ENCODE measurements at regions not wholly inside any gene's neighbourhood (a gene's known extent, or its start where the extent isn't known, plus 50 kb on each side); places are given as distances from the start of the nearest gene placed in this dataset.

DNA sequence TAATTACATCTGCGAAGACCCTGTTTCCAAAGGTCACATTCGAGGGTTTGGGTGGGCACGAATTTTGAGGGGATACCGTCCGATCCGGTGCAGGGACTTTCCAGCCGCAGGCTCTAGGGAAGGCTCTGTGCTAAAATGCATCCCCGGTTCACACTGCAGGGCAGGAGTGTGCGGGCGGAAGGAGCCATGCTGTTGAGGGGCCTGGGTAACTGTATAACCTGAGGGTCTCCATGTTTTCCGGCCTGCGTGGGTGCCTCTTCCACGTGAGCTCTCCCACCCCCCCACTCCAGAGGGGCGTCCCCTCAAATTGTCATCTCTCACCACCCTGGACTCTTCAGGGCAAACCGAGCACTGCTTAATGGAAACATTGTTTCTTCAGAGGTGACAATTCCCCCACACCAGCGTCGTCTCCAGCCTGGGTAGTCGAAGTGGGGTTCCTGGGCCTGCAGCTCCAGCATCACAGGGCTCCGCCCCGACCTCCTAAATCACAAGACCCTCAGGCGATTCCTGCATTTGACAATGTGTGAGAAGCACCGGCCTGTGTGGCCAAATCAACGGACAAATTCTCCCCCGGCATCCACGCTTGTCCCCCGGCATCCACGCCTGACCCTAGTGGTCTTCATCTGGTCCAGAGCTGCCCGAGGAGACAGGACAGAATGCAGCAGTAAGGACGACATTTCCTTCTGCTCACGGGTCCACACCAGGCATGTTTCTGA lies 51.2 kb downstream of the FOXL3 start:
- no peak for ATAC-seq
- intact Hi-C loops (cut with micrococcal nuclease), result no loop called here
- no peak for DNase-seq

DNA sequence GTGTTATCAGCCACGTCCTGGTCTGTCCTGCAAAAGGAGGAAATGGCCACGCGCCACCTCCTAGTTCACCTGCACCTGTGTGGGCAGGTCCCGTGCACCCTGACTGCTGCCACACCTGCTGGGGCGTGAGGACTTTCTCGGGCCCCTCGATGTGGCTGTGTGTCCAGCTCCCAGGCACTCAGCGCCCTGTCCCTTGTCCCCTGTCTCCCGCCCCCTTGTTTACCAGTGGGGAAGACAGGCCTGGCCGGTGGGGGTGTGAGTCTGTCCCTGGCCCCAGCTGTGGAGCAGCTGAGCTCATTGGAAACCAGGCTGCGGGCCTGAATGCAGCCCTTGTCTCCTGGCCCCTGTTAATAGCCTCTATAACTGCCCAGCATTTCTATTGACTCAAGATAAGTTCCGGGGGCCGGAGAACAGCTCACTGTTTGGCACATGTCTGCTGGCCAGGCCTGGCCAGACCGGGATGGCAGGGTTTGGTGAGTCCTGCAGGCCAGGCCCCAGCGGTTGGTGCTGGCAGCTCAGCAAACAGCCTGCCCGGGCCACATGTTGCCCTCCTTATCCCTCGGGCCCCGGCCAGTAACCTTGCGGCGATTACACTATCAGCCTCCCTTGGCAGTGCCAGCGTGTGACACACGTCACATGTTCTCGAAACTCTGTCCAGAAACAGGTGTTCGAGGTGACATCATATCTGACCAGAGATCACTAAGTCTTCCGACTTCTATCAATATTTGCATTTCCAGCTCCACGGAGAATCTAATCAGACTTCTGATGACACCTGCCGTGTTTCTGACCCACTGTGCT lies 52.1 kb downstream of the FOXL3 start:
- DNase-seq, result peak; percentile 76

DNA sequence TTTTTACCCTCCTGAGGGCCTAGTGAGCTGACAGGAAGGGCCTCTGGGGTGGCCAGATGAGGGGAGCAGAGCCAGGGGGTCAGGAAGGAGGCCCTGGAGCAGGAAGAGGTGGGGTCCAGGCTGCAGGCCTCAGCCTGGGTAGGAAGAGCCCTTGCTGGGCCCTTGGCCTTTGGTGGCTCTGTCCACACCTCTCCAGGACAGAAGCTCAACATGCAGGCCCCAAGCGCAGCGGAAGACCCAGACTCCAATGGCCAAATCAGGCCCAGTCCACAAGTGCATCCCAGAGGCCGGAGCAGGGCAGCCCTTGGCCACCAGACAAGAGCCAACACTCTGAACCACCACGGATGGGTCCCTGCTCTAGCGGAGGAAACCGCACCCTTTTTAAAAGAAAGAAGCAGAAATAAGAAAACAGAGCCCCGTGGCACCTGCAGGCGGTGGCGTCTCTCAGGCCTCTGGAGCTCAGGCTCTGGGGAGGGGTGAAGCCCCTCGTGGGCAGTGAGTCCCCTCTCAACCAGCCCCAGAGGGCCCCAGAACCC lies 52.8 kb downstream of the FOXL3 start:
- ATAC-seq (peak; percentile 23), DNase-seq (no peak)
- intact Hi-C loops (cut with micrococcal nuclease), result no loop called here

More for the DNA sequence above, 52.1 kb downstream of the FOXL3 start:
- peak; percentile 90 for ATAC-seq
- intact Hi-C loops (cut with micrococcal nuclease), result no loop called here

DNA sequence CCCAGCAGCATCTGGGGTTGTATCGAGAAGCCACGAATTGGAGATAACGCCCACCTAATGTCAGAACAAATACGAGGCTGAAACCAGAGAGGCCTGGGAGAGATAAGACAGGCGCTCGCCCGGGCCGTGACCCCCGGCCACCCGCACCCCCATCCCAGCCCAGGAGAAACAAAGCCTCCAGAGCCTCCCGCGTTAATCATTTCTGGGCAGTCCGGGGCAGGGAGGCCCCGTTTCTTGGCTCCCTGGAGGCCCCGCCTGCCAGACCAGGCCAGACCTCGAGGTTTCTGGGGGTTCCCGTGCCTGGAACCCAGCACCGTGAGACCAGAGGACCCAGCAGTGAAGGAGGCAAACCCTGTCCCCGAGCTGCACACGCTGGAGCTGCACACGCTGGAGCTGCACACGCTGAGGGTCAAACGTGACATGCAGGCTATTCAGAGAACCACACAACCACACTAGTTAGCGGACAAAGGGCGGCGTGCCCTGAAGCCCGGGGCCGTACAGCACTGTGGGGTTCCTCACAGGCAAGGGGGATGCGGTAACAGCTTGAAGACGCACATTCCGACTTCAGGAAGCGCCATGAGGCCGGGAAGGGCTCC lies 53.4 kb downstream of the FOXL3 start:
- no peak for ATAC-seq
- intact Hi-C loops (cut with micrococcal nuclease), result no loop called here
- no peak for DNase-seq

DNA sequence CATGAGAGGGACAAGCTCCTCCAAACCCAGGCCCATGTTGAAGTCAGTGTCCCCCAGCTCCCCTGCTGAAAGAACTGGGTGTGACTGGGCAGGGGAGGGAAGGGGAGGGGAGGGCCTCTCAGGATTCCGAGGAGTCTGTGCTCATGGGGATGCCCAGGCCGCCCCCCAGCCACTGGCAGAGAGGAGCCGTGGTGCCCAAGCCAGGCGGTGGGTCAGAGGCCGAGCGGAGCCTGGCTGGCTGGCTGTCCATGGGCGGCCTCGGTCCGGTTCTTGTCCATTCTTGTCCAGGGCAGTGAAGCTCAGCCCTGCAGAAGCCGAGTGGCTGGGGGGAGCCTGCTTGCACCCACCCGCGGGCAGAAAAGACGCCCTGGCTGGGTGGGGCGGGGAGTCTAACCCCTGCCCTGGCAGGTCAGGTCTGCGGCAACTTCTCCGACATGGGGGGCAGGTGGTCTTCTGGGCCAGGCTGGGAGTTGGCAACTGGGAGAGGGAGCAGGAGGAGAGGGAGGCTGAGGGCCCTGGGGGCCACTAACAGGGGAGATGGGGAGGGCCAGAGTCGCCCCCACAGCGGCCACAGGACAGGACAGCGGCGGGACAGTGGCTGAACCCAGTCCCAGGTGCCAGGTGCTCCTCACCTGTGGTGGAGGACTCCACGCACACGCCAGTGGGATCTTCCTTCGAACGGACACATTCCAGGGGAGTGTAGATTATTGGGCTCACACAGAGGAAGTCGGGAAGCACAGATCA lies 54.1 kb downstream of the FOXL3 start:
- intact Hi-C loops (cut with micrococcal nuclease), result no loop called here
- ATAC-seq (no peak), DNase-seq (no peak)

DNA sequence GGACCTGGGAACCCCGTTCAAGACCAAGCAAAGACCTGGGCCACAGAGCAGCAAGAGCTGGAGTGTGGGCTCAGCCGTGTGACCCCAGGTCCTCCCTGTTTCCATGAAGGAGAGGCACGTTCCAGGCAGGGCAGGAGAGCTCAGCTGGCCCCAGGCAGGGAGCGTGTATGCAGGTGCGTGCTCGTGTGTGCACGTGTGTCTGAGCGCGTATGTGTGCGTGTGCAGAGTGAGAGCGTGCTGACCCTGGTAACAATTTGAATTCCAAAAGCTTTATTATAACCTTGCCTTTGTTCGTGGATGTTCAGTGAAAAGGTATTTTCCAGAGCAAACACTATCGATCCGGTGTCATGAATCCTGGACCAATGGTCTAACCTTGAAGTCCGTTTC lies 54.6 kb downstream of the FOXL3 start:
- no peak for ATAC-seq
- no peak for DNase-seq
- intact Hi-C loops (cut with micrococcal nuclease), result no loop called here

DNA sequence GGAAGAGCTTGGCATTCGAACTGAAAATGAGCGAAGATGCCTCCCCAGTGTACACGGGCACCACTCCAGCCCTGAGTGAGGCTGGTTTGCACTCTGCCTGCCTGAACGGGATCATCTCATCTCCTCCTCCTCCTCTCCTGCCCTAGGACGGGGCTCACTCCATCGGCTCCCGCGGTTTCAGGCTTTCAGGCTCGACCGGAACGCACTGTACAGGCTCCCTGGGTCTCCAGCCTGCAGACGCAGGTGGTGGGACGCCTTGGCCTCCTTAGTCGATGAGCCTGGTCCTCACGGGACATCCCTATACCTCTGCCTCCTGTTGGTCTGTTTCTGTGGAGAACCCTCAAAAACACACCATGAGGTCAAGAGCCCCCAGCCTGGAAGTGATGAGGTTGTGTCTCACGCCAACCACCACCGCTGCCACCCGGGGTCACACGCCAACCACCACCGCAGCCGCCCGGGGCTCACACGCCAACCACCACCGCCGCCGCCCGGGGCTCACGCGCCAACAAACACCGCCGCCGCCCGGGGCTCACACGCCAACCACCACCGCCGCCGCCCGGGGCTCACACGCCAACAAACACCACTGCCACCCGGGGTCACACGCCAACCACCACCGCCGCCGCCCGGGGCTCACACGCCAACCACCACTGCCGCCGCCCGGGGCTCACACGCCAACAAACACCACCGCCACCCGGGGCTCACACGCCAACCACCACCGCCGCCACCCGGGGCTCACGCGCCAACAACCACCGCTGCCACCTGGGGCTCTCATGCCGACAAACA lies 56.3 kb downstream of the FOXL3 start:
- DNase-seq, result no peak
- intact Hi-C loops (cut with micrococcal nuclease), result no loop called here
- no peak for ATAC-seq

DNA sequence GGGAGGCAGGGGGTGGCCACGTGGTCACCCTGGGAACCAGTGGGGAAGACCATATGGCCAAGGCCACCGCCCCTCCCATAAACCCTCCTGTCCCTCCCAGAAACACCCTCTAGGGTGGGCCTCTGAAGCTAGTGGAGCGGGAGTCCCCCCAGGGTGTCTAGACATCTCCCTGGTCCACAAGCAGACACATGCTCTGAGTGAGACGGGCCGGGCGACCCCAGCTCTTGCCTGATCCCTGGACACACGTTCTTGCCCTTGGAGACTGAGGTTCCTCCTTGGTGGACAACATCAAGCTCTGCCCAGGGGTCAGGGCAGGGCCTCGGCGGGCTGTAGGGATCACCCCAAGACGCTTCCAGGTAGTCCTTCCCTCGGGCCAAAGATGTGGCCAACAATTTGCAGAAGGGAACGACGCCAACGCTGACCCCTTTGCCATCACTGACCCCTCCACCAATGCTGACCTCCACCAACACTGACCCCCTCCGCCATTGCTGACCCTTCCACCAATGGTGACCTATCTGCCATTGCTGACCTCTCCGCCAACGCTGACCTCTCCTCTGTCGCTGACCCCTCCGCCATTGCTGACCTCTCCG lies 57.1 kb downstream of the FOXL3 start:
- DNase-seq (no peak), ATAC-seq (no peak)
- intact Hi-C loops (cut with micrococcal nuclease), result no loop called here

DNA sequence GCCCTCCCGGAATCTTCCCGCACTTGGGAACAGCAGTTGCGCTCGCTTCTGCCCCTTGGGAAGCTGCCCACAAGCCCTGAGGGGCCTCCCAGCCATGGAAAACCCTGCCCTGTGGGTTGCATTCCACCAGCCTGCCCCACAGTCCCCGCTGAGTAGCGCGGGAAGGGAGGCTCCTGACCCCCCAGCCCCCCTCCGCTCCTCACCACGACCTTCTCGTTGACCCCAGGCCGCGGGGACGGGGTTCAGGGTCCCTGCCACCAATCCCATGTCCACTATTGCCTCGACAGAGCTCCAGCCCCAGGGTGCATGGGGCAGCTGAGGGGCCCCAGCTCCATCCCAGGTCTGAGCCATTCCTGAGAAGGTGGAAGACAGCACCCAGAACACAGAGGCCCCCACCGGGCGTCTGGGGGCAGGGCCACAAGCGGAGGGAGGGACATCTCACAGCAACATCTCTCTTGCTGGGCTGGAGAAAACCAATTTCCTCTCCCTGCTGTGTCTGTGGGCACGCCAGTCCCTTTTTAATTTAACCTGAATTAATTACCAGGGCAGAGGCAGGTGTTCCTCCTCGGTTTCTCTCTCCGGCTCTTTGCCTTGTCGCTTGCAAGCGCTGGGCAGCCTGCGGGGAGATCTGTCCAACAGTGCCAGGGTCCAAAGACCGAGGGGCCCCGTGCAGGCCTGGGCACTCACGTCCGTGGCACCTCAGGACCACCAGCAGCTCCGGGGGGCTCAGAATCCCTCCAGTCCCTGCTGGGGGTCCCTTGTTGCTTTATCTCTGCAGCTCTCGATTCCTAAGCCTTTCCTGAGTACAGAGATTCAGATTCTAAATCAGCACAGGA lies 57.9 kb downstream of the FOXL3 start:
- intact Hi-C loops (cut with micrococcal nuclease), result no loop called here
- ATAC-seq (no peak), DNase-seq (no peak)

DNA sequence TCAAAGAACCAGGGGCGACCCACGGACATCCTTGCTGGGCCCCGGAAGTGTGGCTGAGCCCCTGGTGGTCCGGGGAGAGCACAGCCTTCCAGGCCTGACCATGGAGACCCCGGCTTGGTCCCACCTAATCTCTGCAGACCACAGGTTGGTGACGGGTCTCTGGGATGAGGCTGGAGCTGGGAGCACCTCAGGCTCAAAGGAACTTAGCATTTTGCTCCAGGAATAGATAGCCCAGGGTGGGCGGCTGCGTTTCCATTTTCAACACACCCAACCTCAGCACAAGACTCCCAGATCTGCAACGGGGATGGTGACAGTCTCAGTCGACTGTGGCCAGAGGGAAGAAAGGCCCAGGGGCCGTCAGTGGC lies 58.5 kb downstream of the FOXL3 start:
- DNase-seq, result no peak
- ATAC-seq, result no peak
- intact Hi-C loops (cut with micrococcal nuclease), result no loop called here

DNA sequence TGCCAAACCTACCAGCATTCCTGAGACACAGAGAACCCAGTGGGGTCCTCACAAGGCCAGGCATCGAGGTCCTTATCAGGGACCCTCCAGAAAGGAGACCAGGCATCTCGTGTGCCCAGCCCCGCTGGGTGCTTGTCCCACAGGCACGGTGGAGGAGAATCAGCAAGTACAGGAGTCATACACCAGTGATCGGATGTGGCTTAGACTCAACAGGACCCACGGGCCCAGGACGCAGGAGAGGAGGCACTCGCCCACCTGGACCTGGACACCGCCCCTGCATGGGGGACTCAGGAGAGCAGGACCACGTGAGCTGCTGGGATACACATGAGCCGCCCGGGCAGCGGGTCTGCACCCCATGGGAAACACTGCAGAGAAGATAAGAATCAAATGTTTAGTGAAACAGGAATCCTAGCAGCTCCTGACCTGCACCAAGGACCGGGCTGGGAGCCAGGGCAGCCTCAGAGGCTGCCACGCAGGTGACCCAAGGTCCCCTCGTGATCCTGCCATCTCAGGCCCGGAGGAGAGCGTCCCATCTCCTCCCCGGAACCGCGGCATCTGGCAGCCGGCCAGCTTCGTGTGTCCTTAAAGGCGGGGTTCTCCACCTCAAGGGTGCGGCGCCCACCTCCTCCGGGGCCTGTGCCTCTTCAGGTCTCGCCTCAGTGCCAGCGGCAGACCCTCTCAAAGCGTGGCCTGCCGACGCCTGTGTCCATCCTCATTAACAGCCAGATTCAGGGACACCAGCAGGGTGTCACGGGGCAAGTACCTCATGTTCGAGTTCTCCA lies 59.2 kb downstream of the FOXL3 start:
- DNase-seq (no peak), ATAC-seq (no peak)
- intact Hi-C loops (cut with micrococcal nuclease), result no loop called here

DNA sequence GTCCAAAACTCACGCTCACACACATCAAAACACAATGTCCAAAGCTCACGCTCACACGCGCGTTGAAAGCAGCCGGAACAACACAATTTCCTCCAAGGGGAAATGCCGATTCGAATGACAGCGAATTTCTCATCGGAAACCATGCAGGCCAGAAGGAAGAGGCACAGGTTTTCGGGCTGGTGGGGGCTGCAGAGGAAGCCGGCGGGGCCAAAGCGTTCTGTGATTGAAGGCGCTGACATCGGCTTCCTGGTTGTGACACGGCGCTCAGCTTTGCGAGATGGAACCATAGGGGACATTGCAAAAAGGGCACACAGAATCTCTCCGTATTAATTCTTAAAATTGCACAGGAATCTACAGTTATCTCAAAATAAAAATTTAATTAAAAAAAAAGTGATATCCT lies 61.3 kb downstream of the FOXL3 start:
- no peak for ATAC-seq
- no peak for DNase-seq
- intact Hi-C loops (cut with micrococcal nuclease), result no loop called here

DNA sequence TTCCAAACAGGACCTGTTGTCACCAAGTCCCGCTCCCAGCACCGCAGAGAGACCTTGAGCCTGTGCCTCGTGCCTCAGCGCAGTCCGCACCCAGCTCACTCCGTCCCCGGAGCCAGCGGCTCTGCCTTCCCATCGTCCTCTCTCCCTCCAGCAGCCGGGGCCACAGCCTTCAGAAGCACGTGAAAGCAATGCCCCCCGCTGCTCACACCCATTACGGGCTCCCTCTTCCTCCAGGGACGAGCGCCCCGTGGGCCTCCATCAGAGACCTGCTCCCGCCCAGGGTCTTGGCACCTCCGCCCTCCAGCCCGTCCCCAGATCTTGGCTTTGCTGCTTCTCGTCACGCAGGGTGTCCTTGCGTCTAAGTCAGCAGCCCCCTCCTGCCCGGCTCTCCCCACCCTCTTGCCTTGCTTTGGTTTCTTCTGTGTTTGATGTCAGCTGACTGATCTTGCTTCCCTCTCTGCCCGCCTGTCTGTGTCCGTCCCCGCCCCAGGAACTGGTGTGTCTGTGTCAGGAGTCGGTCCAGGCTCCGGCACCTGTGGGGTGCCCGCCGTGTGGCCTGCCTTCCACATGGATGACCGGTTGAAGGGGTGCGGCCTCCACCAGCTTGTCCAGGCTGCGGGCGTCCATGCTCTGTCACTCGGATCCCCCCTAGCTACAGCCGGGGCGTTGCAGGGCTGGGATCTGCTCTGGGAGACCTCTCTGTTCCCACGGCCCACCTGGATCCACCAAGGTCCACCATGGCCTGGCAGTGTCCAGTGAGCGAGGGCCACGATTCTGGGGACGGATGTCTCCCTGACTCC lies 61.9 kb downstream of the FOXL3 start:
- ATAC-seq (no peak), DNase-seq (no peak)
- intact Hi-C loops (cut with micrococcal nuclease), result no loop called here

DNA sequence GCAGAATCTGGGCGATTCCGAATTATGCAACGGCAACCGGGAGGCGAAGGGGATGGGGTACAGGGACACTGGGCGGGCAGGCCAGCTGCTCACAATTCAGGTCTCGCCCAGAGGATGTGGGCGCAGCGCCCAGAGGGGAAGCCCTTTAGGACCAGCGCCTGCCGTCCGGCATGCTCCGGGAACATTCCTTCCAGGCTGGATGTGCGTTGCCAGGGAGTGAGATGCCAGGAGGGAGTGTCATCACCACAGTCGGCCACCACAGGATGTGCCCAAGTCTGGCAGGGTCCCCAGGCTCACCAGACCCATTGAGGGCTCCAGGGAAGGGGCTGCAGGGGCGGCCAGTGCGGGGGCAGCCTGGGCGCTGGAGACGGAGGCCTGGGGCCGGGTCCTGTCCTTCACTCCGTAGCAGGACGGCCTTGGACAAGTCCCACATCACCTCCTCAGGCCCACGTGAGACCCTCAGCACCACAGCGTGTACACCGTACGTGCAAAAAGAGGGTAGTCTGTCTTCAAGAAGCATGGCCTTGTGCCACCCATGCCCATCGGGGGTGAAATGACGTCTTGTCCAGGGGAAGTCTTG lies 63.9 kb downstream of the FOXL3 start:
- ATAC-seq, result peak; percentile 51
- intact Hi-C loops (cut with micrococcal nuclease), result no loop called here
- peak; percentile 48 for DNase-seq

DNA sequence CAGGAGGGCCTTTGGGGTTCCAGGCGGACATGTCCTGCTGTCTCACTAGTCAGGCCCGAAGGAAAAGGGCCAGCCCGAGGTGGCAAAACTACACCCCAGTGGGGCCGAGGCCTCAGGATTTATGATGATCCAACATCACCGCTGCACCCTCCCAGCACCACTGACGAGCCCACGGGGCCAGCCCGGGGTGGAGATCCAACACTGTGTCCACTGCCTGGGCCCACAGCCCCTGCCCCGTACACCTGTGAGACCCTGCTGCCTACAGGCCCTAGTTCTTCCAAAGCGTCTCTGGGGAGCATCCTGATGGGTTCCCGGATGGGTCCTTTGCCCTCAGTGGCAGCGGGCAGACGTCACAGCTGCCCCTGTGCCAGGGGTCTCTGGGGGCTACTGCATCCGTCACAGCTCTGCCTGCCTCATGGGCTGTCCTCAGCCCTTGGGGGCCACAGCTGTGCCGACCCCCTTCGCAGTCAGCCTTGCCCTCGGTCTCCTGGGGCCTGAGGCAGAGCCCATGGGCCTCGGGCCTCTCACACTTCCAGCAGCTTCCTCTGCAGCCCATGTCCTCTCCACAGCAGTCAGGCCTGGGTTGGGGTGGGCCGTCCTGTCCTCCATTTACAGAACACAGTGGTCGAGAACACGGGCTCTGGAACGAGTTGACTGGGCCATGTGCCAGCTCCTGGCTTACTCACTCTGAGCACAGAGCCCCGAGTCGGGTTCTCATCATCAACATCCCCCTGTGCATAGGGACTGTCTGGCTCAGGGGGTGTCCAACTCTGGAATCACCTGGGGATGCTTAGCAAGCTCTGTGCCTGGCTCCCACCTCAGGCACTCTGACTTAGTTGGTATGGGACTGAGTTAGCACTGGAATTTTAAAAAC lies 64.9 kb downstream of the FOXL3 start:
- DNase-seq, result no peak
- no peak for ATAC-seq
- intact Hi-C loops (cut with micrococcal nuclease), result no loop called here
